B cell (primary cell): ENCODE measurements at regions not wholly inside any gene's neighbourhood (a gene's known extent, or its start where the extent isn't known, plus 50 kb on each side); places are given as distances from the start of the nearest gene placed in this dataset.

Experiments used
- ATAC-seq: fragments of 200-7000 bp; cut with Tn5 transposase; one replicate; pipeline ENCODE4 v1.10.0; 2021; ENCODE audit warnings: low read depth, mild to moderate bottlenecking, moderate number of reproducible peaks, moderate library complexity
- CTCF ChIA-PET: fragments of 350-600 bp; sonication (Branson Sonifier 250); formaldehyde crosslinking; loops from one replicate; lab custom pipeline; 2021; ENCODE audit warnings: antibody characterized with exemption, inconsistent platforms; lab: Charles Lee
- POLR2A ChIA-PET: fragments of 350-600 bp; sonication (Branson Sonifier 250); formaldehyde crosslinking; loops from one replicate; lab custom pipeline; 2021; ENCODE audit warnings: antibody characterized with exemption; lab: Charles Lee
- DNase-seq: peaks from one replicate; pipeline ENCODE4 v3.0.0; 2013
- H2AFZ ChIP-seq: 2 replicates; pipeline ENCODE4 v1.6.1; 2012; ENCODE audit warnings: mild to moderate bottlenecking, low read depth, low read length; ENCODE audit not compliant: insufficient read depth, poor library complexity, severe bottlenecking
- H3K27ac ChIP-seq, 2 donors: 1 replicate in 1 of 2; 2 replicates in 1 of 2; pipeline ENCODE4 v1.5.1; 2012 to 2013; ENCODE audit warnings: low read length in 2 of 2, mild to moderate bottlenecking in 2 of 2, moderate library complexity in 1 of 2
- H3K27me3 ChIP-seq, 4 experiments: fragments of 200-600 bp in 1 of 4; sonication (generic) in 1 of 4; replicated peaks in 1 of 4; 1 replicate in 2 of 4; 2 replicates in 2 of 4; pipeline versions ENCODE4 v1.6.1 to v1.7.0; 2013 to 2016; ENCODE audit warnings: low read length in 3 of 4, mild to moderate bottlenecking in 2 of 4, mixed read lengths in 1 of 4, moderate library complexity in 1 of 4; ENCODE audit not compliant: insufficient read depth in 4 of 4, control insufficient read depth in 3 of 4; ENCODE audit errors: control extremely low read depth in 1 of 4
- H3K36me3 ChIP-seq, 2 experiments: replicated peaks in 1 of 2; 1 replicate in 1 of 2; 2 replicates in 1 of 2; pipeline versions ENCODE4 v1.6.1 to v1.7.1; 2013; ENCODE audit warnings: low read length in 1 of 2; ENCODE audit not compliant: insufficient read depth in 2 of 2, control insufficient read depth in 1 of 2; ENCODE audit errors: control extremely low read depth in 1 of 2, extremely low read depth in 1 of 2
- H3K4me1 ChIP-seq, 2 donors: fragments of 200-600 bp in 1 of 2; sonication (generic) in 1 of 2; 1 replicate in 1 of 2; 2 replicates in 1 of 2; pipeline versions ENCODE4 v1.5.1 to v1.6.1; 2013 to 2017; ENCODE audit warnings: low read length in 2 of 2; ENCODE audit not compliant: control insufficient read depth in 2 of 2, insufficient read depth in 2 of 2
- H3K4me2 ChIP-seq: replicated peaks from 2 replicates; pipeline ENCODE3; 2012; ENCODE audit warnings: mild to moderate bottlenecking, low read depth, low read length; ENCODE audit not compliant: poor library complexity, severe bottlenecking
- H3K4me3 ChIP-seq, 5 experiments: fragments of 200-600 bp in 1 of 5; sonication (generic) in 1 of 5; 1 replicate in 3 of 5; 2 replicates in 2 of 5; pipeline versions ENCODE4 v1.5.1 to v1.7.0; 2011 to 2016; ENCODE audit warnings: low read length in 4 of 5, mild to moderate bottlenecking in 4 of 5, low read depth in 2 of 5, control low read depth in 1 of 5, moderate library complexity in 1 of 5; ENCODE audit not compliant: insufficient read depth in 1 of 5; ENCODE audit errors: control extremely low read depth in 1 of 5, extremely low read depth in 1 of 5
- H3K79me2 ChIP-seq: fragments of 200-600 bp; sonication (generic); one replicate; pipeline ENCODE4 v1.6.0; 2016; ENCODE audit warnings: low read length; ENCODE audit not compliant: control insufficient read depth, insufficient read depth
- H3K9ac ChIP-seq: fragments of 200-600 bp; sonication (generic); 2 replicates; pipeline ENCODE4 v1.6.1; 2017; ENCODE audit warnings: mild to moderate bottlenecking, low read length, moderate library complexity
- H3K9me3 ChIP-seq, 3 donors: one replicate each; pipeline versions ENCODE4 v1.6.1 to v1.7.1; 2013; ENCODE audit warnings: low read length in 2 of 3; ENCODE audit not compliant: control insufficient read depth in 2 of 3, insufficient read depth in 1 of 3; ENCODE audit errors: control extremely low read depth in 1 of 3
- H4K20me1 ChIP-seq: 2 replicates; pipeline ENCODE4 v1.6.0; 2012; ENCODE audit warnings: mild to moderate bottlenecking, low read length; ENCODE audit not compliant: insufficient read depth, control insufficient read depth, poor library complexity, severe bottlenecking
- H3K27ac Mint-ChIP-seq: one replicate; pipeline ENCODE4 v1.8.0; 2021; ENCODE audit warnings: mixed read lengths
- H3K27me3 Mint-ChIP-seq: one replicate; pipeline ENCODE4 v1.8.0; 2021; ENCODE audit warnings: mixed read lengths
- H3K4me1 Mint-ChIP-seq: one replicate; pipeline ENCODE4 v1.8.0; 2021; ENCODE audit warnings: mixed read lengths
- H3K4me3 Mint-ChIP-seq: one replicate; pipeline ENCODE4 v1.8.0; 2021; ENCODE audit warnings: mixed read lengths
- H3K9me3 Mint-ChIP-seq: one replicate; pipeline ENCODE4 v1.8.0; 2022; ENCODE audit warnings: mixed read lengths; ENCODE audit not compliant: insufficient read depth
- CTCF ChIP-seq: fragments of 200-600 bp; IDR thresholded peaks from one replicate; pipeline ENCODE4 v1.8.0; 2022; ENCODE audit warnings: antibody characterized with exemption, mild to moderate bottlenecking
- EZH2 ChIP-seq: IDR thresholded peaks from 2 replicates; pipeline ENCODE4 v1.6.1; 2012; ENCODE audit warnings: borderline replicate concordance, low read depth, mild to moderate bottlenecking, moderate library complexity, low read length; ENCODE audit not compliant: insufficient read depth, poor library complexity, severe bottlenecking
- WGBS: methylation state at CpG from one replicate; pipeline ENCODE4 v1.1.5; 2013; ENCODE audit warnings: missing lambda C conversion rate; ENCODE audit not compliant: insufficient coverage; 5-methylcytosine and 5-hydroxymethylcytosine counted together
- intact Hi-C: fragments of 100-400 bp; cut with micrococcal nuclease; formaldehyde crosslinking; loops from one replicate; pipeline ENCODE4 v1.10.0; 2022

- H3K27ac ChIP-seq, result no peak overlapping the region
- no peaks in the 10 kb centered on the region for H3K79me2 ChIP-seq
- Mint-ChIP-seq H3K9me3 (peaks cover 2% of the 10 kb centered on the region), H3K4me3 (no peak overlapping the region), H3K4me1 (no peaks in the 10 kb centered on the region), H3K27ac (no peak overlapping the region), H3K27me3 (peaks cover 3% of the 10 kb centered on the region)
- POLR2A ChIA-PET, result no interaction called here
- CTCF ChIA-PET, result no interaction called here
- H3K4me3 ChIP-seq, result no peak overlapping the region
- no peak overlapping the region for H3K4me2 ChIP-seq
- no peaks in the 10 kb centered on the region for H3K36me3 ChIP-seq
- no peaks in the 10 kb centered on the region for H3K27me3 ChIP-seq
- DNase-seq (no peak), ATAC-seq (no peak)
- H3K9ac ChIP-seq, result no peak overlapping the region
- no peaks in the 10 kb centered on the region for H4K20me1 ChIP-seq
- peaks cover 0 to 3% (median 0%) of the 10 kb centered on the region in 3 donors for H3K9me3 ChIP-seq
- WGBS, result no CpG with 5 or more reads among the region's 3 CpGs
- no peak overlapping the region for H2AFZ ChIP-seq
- H3K4me1 ChIP-seq, result no peaks in the 10 kb centered on the region
- intact Hi-C loops, result no loop called here
- TF ChIP-seq EZH2 (no peak), CTCF (no peak)
Observed at GRCh38 chr4:14562901-14563300, 439.4 kb upstream of the CPEB2 start.

GRCh38 chr4:14564281-14564680 is 438.0 kb upstream of the CPEB2 start:
- no peaks in the 10 kb centered on the region for H3K4me1 Mint-ChIP-seq
- no peak overlapping the region for H2AFZ ChIP-seq
- no peak overlapping the region for H3K27ac Mint-ChIP-seq
- H3K36me3 ChIP-seq, result no peaks in the 10 kb centered on the region
- peaks cover 3% of the 10 kb centered on the region for H3K27me3 Mint-ChIP-seq
- H3K79me2 ChIP-seq, result no peaks in the 10 kb centered on the region
- intact Hi-C loops, result no loop called here
- DNase-seq (no peak), ATAC-seq (no peak)
- ChIA-PET CTCF (no interaction called here), POLR2A (no interaction called here)
- no peak overlapping the region for H3K27ac ChIP-seq
- 90% methylated on average over 2 of the region's 4 CpGs for WGBS
- H3K9ac ChIP-seq, result no peak overlapping the region
- no peak overlapping the region for H3K4me2 ChIP-seq
- peaks cover 0 to 3% (median 0%) of the 10 kb centered on the region in 3 donors for H3K9me3 ChIP-seq
- no peak overlapping the region for H3K4me3 Mint-ChIP-seq
- peaks cover 2% of the 10 kb centered on the region for H3K9me3 Mint-ChIP-seq
- H4K20me1 ChIP-seq, result no peaks in the 10 kb centered on the region
- H3K4me1 ChIP-seq, result no peaks in the 10 kb centered on the region
- H3K4me3 ChIP-seq, result no peak overlapping the region
- no peaks in the 10 kb centered on the region for H3K27me3 ChIP-seq
- TF ChIP-seq CTCF (no peak), EZH2 (no peak)
